ENCODE measurements at regions not wholly inside any gene's neighbourhood (a gene's known extent, or its start where the extent isn't known, plus 50 kb on each side); places are given as distances from the start of the nearest gene placed in this dataset.

GRCh38 chr3:146664403-146664802 is 59.3 kb upstream of the PLSCR5 start:
- no peak overlapping the region for H3K27ac ChIP-seq (ENCODE audit: low read depth, low read length)
- H3K4me2 ChIP-seq (ENCODE audit: low read length) = no peak overlapping the region
- no peaks in the 10 kb centered on the region for H3F3A ChIP-seq (ENCODE audit: control insufficient read depth, insufficient read depth)
- TF ChIP-seq CTCF (IDR thresholded peaks at IDR 0.05; ENCODE audit: low read depth, low read length, poor library complexity, severe bottlenecking) = no peak
- no peak for TF ChIP-seq EZH2phosphoT487 (IDR thresholded peaks at IDR 0.05; ENCODE audit: borderline replicate concordance, low read length)
- H3K27me3 ChIP-seq (ENCODE audit: control insufficient read depth, low read length) = no peaks in the 10 kb centered on the region
- no peaks in the 10 kb centered on the region for H4K20me1 ChIP-seq (ENCODE audit: control insufficient read depth, insufficient read depth, low read depth, low read length)
- H3K9me3 ChIP-seq (ENCODE audit: control insufficient read depth, insufficient read depth, low read length) = no peaks in the 10 kb centered on the region
- no peak overlapping the region for H3K4me3 ChIP-seq (ENCODE audit: low read length)
- no peaks in the 10 kb centered on the region for H3K4me1 ChIP-seq (ENCODE audit: control insufficient read depth, low read length)
- H3K9me2 ChIP-seq (replicated peaks; ENCODE audit: control insufficient read depth, low read length) = no peaks in the 10 kb centered on the region
- no peaks in the 10 kb centered on the region for H3K79me2 ChIP-seq (ENCODE audit: control insufficient read depth, low read length)
- no peaks in the 10 kb centered on the region for H3K36me3 ChIP-seq (ENCODE audit: control insufficient read depth, low read length)

GRCh38 chr3:146658841-146659240 is 53.7 kb upstream of the PLSCR5 start:
- no peak overlapping the region for H3K4me3 ChIP-seq (ENCODE audit: low read length)
- H3K4me1 ChIP-seq (ENCODE audit: control insufficient read depth, low read length) = no peaks in the 10 kb centered on the region
- H3K9me3 ChIP-seq (ENCODE audit: control insufficient read depth, insufficient read depth, low read length) = no peaks in the 10 kb centered on the region
- no peak overlapping the region for H3K4me2 ChIP-seq (ENCODE audit: low read length)
- no peaks in the 10 kb centered on the region for H3F3A ChIP-seq (ENCODE audit: control insufficient read depth, insufficient read depth)
- no peaks in the 10 kb centered on the region for H3K36me3 ChIP-seq (ENCODE audit: control insufficient read depth, low read length)
- no peaks in the 10 kb centered on the region for H3K9me2 ChIP-seq (replicated peaks; ENCODE audit: control insufficient read depth, low read length)
- TF ChIP-seq CTCF (IDR thresholded peaks at IDR 0.05; ENCODE audit: low read depth, low read length, poor library complexity, severe bottlenecking) (no peak), EZH2phosphoT487 (IDR thresholded peaks at IDR 0.05; ENCODE audit: borderline replicate concordance, low read length) (no peak)
- H3K79me2 ChIP-seq (ENCODE audit: control insufficient read depth, low read length) = no peaks in the 10 kb centered on the region
- H4K20me1 ChIP-seq (ENCODE audit: control insufficient read depth, insufficient read depth, low read depth, low read length) = no peaks in the 10 kb centered on the region
- H3K27me3 ChIP-seq (ENCODE audit: control insufficient read depth, low read length) = no peaks in the 10 kb centered on the region
- H3K27ac ChIP-seq (ENCODE audit: low read depth, low read length) = no peak overlapping the region

GRCh38 chr3:146655333-146655996 is 50.3 kb upstream of the PLSCR5 start:
- H4K20me1 ChIP-seq (ENCODE audit: control insufficient read depth, insufficient read depth, low read depth, low read length) = no peaks in the 10 kb centered on the region
- H3K36me3 ChIP-seq (ENCODE audit: control insufficient read depth, low read length) = no peaks in the 10 kb centered on the region
- H3K9me2 ChIP-seq (replicated peaks; ENCODE audit: control insufficient read depth, low read length) = no peaks in the 10 kb centered on the region
- no peaks in the 10 kb centered on the region for H3K4me1 ChIP-seq (ENCODE audit: control insufficient read depth, low read length)
- no peaks in the 10 kb centered on the region for H3F3A ChIP-seq (ENCODE audit: control insufficient read depth, insufficient read depth)
- no peak overlapping the region for H3K4me3 ChIP-seq (ENCODE audit: low read length)
- no peak overlapping the region for H3K4me2 ChIP-seq (ENCODE audit: low read length)
- no peak for TF ChIP-seq EZH2phosphoT487 (IDR thresholded peaks at IDR 0.05; ENCODE audit: borderline replicate concordance, low read length)
- TF ChIP-seq CTCF (IDR thresholded peaks at IDR 0.05; ENCODE audit: low read depth, low read length, poor library complexity, severe bottlenecking) = no peak
- no peak overlapping the region for H3K27ac ChIP-seq (ENCODE audit: low read depth, low read length)
- no peaks in the 10 kb centered on the region for H3K79me2 ChIP-seq (ENCODE audit: control insufficient read depth, low read length)
- no peaks in the 10 kb centered on the region for H3K27me3 ChIP-seq (ENCODE audit: control insufficient read depth, low read length)
- H3K9me3 ChIP-seq (ENCODE audit: control insufficient read depth, insufficient read depth, low read length) = no peaks in the 10 kb centered on the region

Data from DOHH2 (cell line).